K562 (cell line): ENCODE measurements at regions not wholly inside any gene's neighbourhood (a gene's known extent, or its start where the extent isn't known, plus 50 kb on each side); places are given as distances from the start of the nearest gene placed in this dataset.

Experiments used
- ATAC-seq: fragments of 200-7000 bp; cut with Tn5 transposase; 3 replicates; pipeline ENCODE4 v1.9.1; 2020; ENCODE audit warnings: moderate library complexity
- BruUV-seq: library from RNA; stranded (reverse); fragments of 400-500 nt; replicated peaks from 2 replicates; lab custom pipeline; 2021; lab: Mats Ljungman, UMichigan
- CTCF ChIA-PET: fragments of 300-600 bp; formaldehyde crosslinking; extraction: SDS; loops from one replicate; lab custom pipeline; 2021; ENCODE audit warnings: low intra/inter-chr PET ratio; lab: Yijun Ruan, JAX
- POLR2A ChIA-PET: fragments of 300-600, 350-650 bp; sonication (Branson Sonifier 250); formaldehyde crosslinking; extraction: SDS; loops from one replicate; lab custom pipeline; 2021; ENCODE audit warnings: antibody characterized with exemption, inconsistent platforms; lab: Yijun Ruan, JAX
- DNase-seq, 4 experiments: peaks; one replicate each; pipeline versions ENCODE4 v3.0.0 to v3.0.0-alpha.2; 2011 to 2018; ENCODE audit warnings: low spot score in 3 of 4, mixed read lengths in 3 of 4; ENCODE audit errors: extremely low read depth in 1 of 4
- FAIRE-seq: peaks from 2 replicates; lab custom pipeline; 2011; peaks lifted over from hg19 to GRCh38; lab: Jason Lieb, UNC
- H2AFZ ChIP-seq: 2 replicates; pipeline ENCODE4 v1.6.0; 2011; ENCODE audit warnings: low read depth, low read length, control low read depth, inconsistent platforms
- H3K27ac ChIP-seq: fragments of 200-600 bp; 3 replicates; pipeline ENCODE4 v1.8.0; 2011; ENCODE audit warnings: low read depth, mild to moderate bottlenecking, control low read depth, inconsistent platforms, low read length, moderate library complexity, mixed read lengths; ENCODE audit errors: extremely low read depth
- H3K27me3 ChIP-seq, 2 experiments: fragments of 300-600 bp in 1 of 2; 2 replicates in 1 of 2; 3 replicates in 1 of 2; pipeline versions ENCODE4 v1.6.0 to v1.8.0; 2011; ENCODE audit warnings: inconsistent platforms in 2 of 2, low read length in 2 of 2, mild to moderate bottlenecking in 1 of 2, mixed read lengths in 1 of 2, moderate library complexity in 1 of 2; ENCODE audit not compliant: control insufficient read depth in 2 of 2, insufficient read depth in 2 of 2
- H3K36me3 ChIP-seq: fragments of 300-600 bp; 3 replicates; pipeline ENCODE4 v1.8.0; 2011; ENCODE audit warnings: mild to moderate bottlenecking, low read length, inconsistent platforms; ENCODE audit not compliant: control insufficient read depth, insufficient read depth
- H3K4me1 ChIP-seq, 2 experiments: fragments of 200-600 bp in 1 of 2; replicated peaks in 1 of 2; 2 replicates in 1 of 2; 3 replicates in 1 of 2; pipeline versions ENCODE4 v1.5.1 to v1.8.0; 2011; ENCODE audit warnings: inconsistent platforms in 2 of 2, low read length in 2 of 2, mild to moderate bottlenecking in 1 of 2, mixed read lengths in 1 of 2, moderate library complexity in 1 of 2; ENCODE audit not compliant: control insufficient read depth in 2 of 2, insufficient read depth in 2 of 2
- H3K4me2 ChIP-seq: 2 replicates; pipeline ENCODE4 v1.6.1; 2011; ENCODE audit warnings: low read length, control low read depth, inconsistent platforms, mixed read lengths; ENCODE audit not compliant: insufficient read depth
- H3K4me3 ChIP-seq: fragments of 200-600 bp; sonication (generic), shearing (Covaris generic); 2 replicates; pipeline ENCODE4 v1.5.1; 2016; ENCODE audit warnings: control low read depth, inconsistent platforms
- H3K79me2 ChIP-seq: fragments of 200-600 bp; 3 replicates; pipeline ENCODE4 v1.8.0; 2011; ENCODE audit warnings: low read length, inconsistent platforms; ENCODE audit not compliant: control insufficient read depth, insufficient read depth
- H3K9ac ChIP-seq, 2 experiments: 2 replicates each; pipeline versions ENCODE4 v1.6.0 to v1.6.1; 2011; ENCODE audit warnings: low read depth in 2 of 2, low read length in 2 of 2, control low read depth in 1 of 2, inconsistent platforms in 1 of 2, mild to moderate bottlenecking in 1 of 2, mixed read lengths in 1 of 2; ENCODE audit not compliant: insufficient read depth in 1 of 2
- H3K9me1 ChIP-seq: one replicate; pipeline ENCODE4 v1.6.0; 2011; ENCODE audit warnings: inconsistent platforms, mild to moderate bottlenecking, low read length, moderate library complexity; ENCODE audit not compliant: control insufficient read depth, insufficient read depth
- H3K9me3 ChIP-seq: replicated peaks from 2 replicates; pipeline ENCODE4 v1.5.1; 2011; ENCODE audit warnings: low read depth, low read length, inconsistent platforms; ENCODE audit not compliant: control insufficient read depth, insufficient read depth
- H4K20me1 ChIP-seq: replicated peaks from 2 replicates; pipeline ENCODE4 v1.6.1; 2011; ENCODE audit warnings: low read length, inconsistent platforms, mixed read lengths; ENCODE audit not compliant: control insufficient read depth, insufficient read depth
- EZH2 ChIP-seq: IDR thresholded peaks from 2 replicates; pipeline ENCODE4 v1.6.1; 2012; ENCODE audit warnings: low read depth, mild to moderate bottlenecking, inconsistent platforms, low read length, borderline replicate concordance
- RBM15 ChIP-seq: fragments of 200-400 bp; formaldehyde crosslinking; IDR thresholded peaks from 2 replicates; pipeline ENCODE4 v1.6.1; 2018; ENCODE audit warnings: mild to moderate bottlenecking, low read length, moderate library complexity; ENCODE audit not compliant: insufficient read depth
- RFX5 ChIP-seq: IDR thresholded peaks from 2 replicates; pipeline ENCODE4 v1.6.1; 2011; ENCODE audit warnings: low read depth, mild to moderate bottlenecking, improper control_type of control experiment, low read length
- SMC3 ChIP-seq: conservative IDR thresholded peaks from 2 replicates; pipeline ENCODE4 v1.6.1; 2011; ENCODE audit warnings: low read depth, low read length, improper control_type of control experiment; ENCODE audit not compliant: insufficient read depth
- SNIP1 ChIP-seq: fragments of 450-650 bp; IDR thresholded peaks from 2 replicates; pipeline ENCODE4 v1.7.1; 2017; ENCODE audit warnings: low read depth, mild to moderate bottlenecking
- ZSCAN29 ChIP-seq: fragments of 450-650 bp; IDR thresholded peaks from 2 replicates; pipeline ENCODE4 v1.6.1; 2017
- WGBS: fragments of 100-300 bp; shearing (Covaris generic); methylation state at CpG from one replicate; pipeline ENCODE4 v1.1.6; 2016; ENCODE audit warnings: low coverage, mixed read lengths; ENCODE audit not compliant: insufficient coverage; ENCODE audit errors: missing lambda C conversion rate; 5-methylcytosine and 5-hydroxymethylcytosine counted together
- in situ Hi-C: fragments of 300-500 bp; cut with MboI; formaldehyde crosslinking; loops from 4 replicates; pipeline ENCODE4 v1.15.0; 2018; ENCODE audit warnings: inconsistent platforms, mixed read lengths
- intact Hi-C: fragments of 100-400 bp; cut with micrococcal nuclease; formaldehyde crosslinking; loops from 2 replicates; pipeline ENCODE4 v1.14.2; 2022
- TF ChIP-seq, protein P1 (sequence below): sonication (generic); formaldehyde crosslinking; IDR thresholded peaks from 2 replicates; pipeline ENCODE4 v1.8.1; 2023; ENCODE audit warnings: mild to moderate bottlenecking, missing genetic modification reagents

DNA sequence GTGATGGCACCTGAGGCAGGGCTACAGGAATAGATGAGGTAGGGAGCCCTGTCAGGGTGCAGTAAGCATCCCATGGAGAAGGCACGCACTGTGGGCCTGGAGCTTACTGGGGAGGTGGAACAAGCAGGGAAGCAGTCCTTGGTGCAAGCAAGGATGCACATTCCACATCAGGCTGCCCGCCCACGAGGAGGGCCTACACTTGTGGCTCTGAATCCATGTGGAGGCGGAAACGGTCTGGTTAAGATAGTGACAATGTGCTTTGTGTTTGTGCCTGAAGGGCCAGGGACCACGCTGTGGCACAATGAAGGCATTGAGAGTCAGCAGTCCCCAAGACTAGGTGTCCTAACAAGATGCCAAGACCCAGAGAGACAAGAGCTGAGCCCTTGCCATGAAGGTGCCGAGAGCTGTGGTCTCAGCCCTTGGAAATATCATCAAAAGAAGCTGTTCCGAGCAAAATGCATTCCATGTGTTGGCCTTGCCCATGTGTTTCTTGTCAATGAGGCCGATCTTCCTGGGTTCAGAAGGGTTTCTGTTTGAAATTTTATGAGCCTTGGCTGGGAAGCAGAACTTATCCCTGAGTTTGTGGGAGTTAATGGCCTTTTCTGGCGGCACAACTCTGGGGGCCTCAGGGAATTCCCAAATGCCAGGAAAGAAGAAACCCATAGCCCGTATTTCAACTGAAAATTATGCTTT, 111.9 kb downstream of the NGF start (continued):
- TF ChIP-seq, protein P1, sequence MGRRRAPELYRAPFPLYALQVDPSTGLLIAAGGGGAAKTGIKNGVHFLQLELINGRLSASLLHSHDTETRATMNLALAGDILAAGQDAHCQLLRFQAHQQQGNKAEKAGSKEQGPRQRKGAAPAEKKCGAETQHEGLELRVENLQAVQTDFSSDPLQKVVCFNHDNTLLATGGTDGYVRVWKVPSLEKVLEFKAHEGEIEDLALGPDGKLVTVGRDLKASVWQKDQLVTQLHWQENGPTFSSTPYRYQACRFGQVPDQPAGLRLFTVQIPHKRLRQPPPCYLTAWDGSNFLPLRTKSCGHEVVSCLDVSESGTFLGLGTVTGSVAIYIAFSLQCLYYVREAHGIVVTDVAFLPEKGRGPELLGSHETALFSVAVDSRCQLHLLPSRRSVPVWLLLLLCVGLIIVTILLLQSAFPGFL (CRISPR knock-in tag), result no peak
- TF ChIP-seq SNIP1 (no peak), RBM15 (no peak), ZSCAN29 (no peak)
- TF ChIP-seq, all 486 proteins: peak for 0

DNA sequence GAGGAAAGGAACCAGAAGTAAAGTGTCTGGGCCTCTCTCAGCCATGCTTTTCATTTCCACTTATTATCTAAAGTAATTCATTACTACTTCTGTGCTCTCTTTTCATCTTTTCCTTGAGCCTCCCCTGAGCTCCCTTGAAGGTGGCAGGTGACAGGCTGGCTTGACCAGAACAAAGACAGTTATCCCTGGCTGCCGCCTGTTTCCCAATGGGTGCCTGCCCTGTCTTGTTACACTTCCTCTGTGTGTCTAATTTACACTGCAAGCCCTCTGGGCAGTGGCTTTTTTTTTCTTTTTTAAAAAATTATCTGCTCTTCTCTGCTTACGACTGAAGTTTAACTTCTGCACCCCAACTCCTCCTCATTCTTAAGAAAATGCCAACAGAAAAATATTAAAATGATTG, 113.4 kb downstream of the NGF start:
- no peak for FAIRE-seq
- in situ Hi-C loops, result no loop called here
- POLR2A ChIA-PET, result interaction anchor here (0.6 kb wide), 1 partner anchor 11 kb away, joined by 4 read pairs; no protein-coding TSS in a partner anchor

More for the DNA sequence above, 113.4 kb downstream of the NGF start:
- H3K27ac ChIP-seq, result no peak overlapping the region
- H3K9ac ChIP-seq, result no peak overlapping the region
- H3K4me3 ChIP-seq, result no peak overlapping the region
- H3K9me1 ChIP-seq, result no peaks in the 10 kb centered on the region
- no peaks in the 10 kb centered on the region for H3K9me3 ChIP-seq
- intact Hi-C loops, result no loop called here
- no peak for DNase-seq
- no peaks in the 10 kb centered on the region for H3K4me1 ChIP-seq
- no peaks in the 10 kb centered on the region for H3K36me3 ChIP-seq
- no peaks in the 10 kb centered on the region for H3K79me2 ChIP-seq
- CTCF ChIA-PET, result no interaction called here
- BruUV-seq, result no TSS peak
- ATAC-seq, result no peak
- peaks cover 0 to 7% of the 10 kb centered on the region in 2 experiments; a peak in 1 of 5 replicates for H3K27me3 ChIP-seq
- no peak overlapping the region for H2AFZ ChIP-seq
- no peak overlapping the region for H3K4me2 ChIP-seq
- 0% methylated on average over 2 of the region's 2 CpGs for WGBS
- no peaks in the 10 kb centered on the region for H4K20me1 ChIP-seq
- TF ChIP-seq SMC3 (no peak), EZH2 (no peak), RFX5 (no peak)
- TF ChIP-seq, all 486 proteins: peak for 0
